Type B pancreatic cell (in vitro differentiated cells): ENCODE measurements at regions not wholly inside any gene's neighbourhood (a gene's known extent, or its start where the extent isn't known, plus 50 kb on each side); places are given as distances from the start of the nearest gene placed in this dataset.
A peak's percentile ranks its signal among the peaks of the same experiment; 100 is the strongest.

Source experiments
- DNase-seq: peaks from one replicate; pipeline ENCODE4 v3.0.0; 2021; ENCODE audit warnings: mixed read lengths; ENCODE audit not compliant: unreplicated experiment; ENCODE audit errors: extremely low spot score
- H3K27ac Mint-ChIP-seq: 2 replicates; pipeline ENCODE4 v1.8.0; 2021; ENCODE audit warnings: mild to moderate bottlenecking, mixed read lengths
- H3K27me3 Mint-ChIP-seq: 2 replicates; pipeline ENCODE4 v1.8.0; 2021; ENCODE audit warnings: mixed read lengths
- H3K36me3 Mint-ChIP-seq: 2 replicates; pipeline ENCODE4 v1.8.0; 2021; ENCODE audit warnings: mixed read lengths
- H3K4me1 Mint-ChIP-seq: one replicate; pipeline ENCODE4 v1.8.0; 2021; ENCODE audit warnings: mixed read lengths; ENCODE audit not compliant: unreplicated experiment
- H3K4me3 Mint-ChIP-seq: 2 replicates; pipeline ENCODE4 v1.8.0; 2021; ENCODE audit warnings: mild to moderate bottlenecking, mixed read lengths
- H3K9me3 Mint-ChIP-seq: 2 replicates; pipeline ENCODE4 v1.8.0; 2021; ENCODE audit warnings: mixed read lengths
- CTCF ChIP-seq: fragments of 200-600 bp; sonication (generic); conservative IDR thresholded peaks from 2 replicates; pipeline ENCODE4 v1.5.0; 2021; ENCODE audit warnings: antibody characterized with exemption, mild to moderate bottlenecking

GRCh38 chr13:104534847-104535246 lies 1468.6 kb upstream of the SLC10A2 start:
- peaks cover 4% of the 10 kb centered on the region for H3K27me3 Mint-ChIP-seq
- H3K36me3 Mint-ChIP-seq = no peaks in the 10 kb centered on the region
- no peaks in the 10 kb centered on the region for H3K4me1 Mint-ChIP-seq
- no peak overlapping the region for H3K4me3 Mint-ChIP-seq
- TF ChIP-seq CTCF = peak; percentile 40
- H3K9me3 Mint-ChIP-seq = no peaks in the 10 kb centered on the region
- DNase-seq = no peak
- no peak overlapping the region for H3K27ac Mint-ChIP-seq

GRCh38 chr13:104532132-104532531 lies 1465.9 kb upstream of the SLC10A2 start:
- Mint-ChIP-seq H3K27ac (no peak overlapping the region), H3K9me3 (no peaks in the 10 kb centered on the region), H3K36me3 (no peaks in the 10 kb centered on the region), H3K27me3 (peaks cover 4% of the 10 kb centered on the region), H3K4me3 (no peak overlapping the region), H3K4me1 (no peaks in the 10 kb centered on the region)
- DNase-seq = no peak
- TF ChIP-seq CTCF = no peak

GRCh38 chr13:104530741-104531140 lies 1464.5 kb upstream of the SLC10A2 start:
- H3K36me3 Mint-ChIP-seq = no peaks in the 10 kb centered on the region
- no peaks in the 10 kb centered on the region for H3K4me1 Mint-ChIP-seq
- no peaks in the 10 kb centered on the region for H3K9me3 Mint-ChIP-seq
- peaks cover 4% of the 10 kb centered on the region for H3K27me3 Mint-ChIP-seq
- H3K4me3 Mint-ChIP-seq = no peak overlapping the region
- no peak overlapping the region for H3K27ac Mint-ChIP-seq
- DNase-seq = no peak
- no peak for TF ChIP-seq CTCF

- no peaks in the 10 kb centered on the region for H3K36me3 Mint-ChIP-seq
- no peak overlapping the region for H3K4me3 Mint-ChIP-seq
- no peak for TF ChIP-seq CTCF
- H3K27me3 Mint-ChIP-seq = peaks cover 3% of the 10 kb centered on the region
- H3K27ac Mint-ChIP-seq = no peak overlapping the region
- peaks cover under 1% of the 10 kb centered on the region for H3K9me3 Mint-ChIP-seq
- DNase-seq = no peak
- no peaks in the 10 kb centered on the region for H3K4me1 Mint-ChIP-seq
Measured at GRCh38 chr13:104526561-104526960, 1460.3 kb upstream of the SLC10A2 start.

- Mint-ChIP-seq H3K36me3 (no peaks in the 10 kb centered on the region), H3K27me3 (no peaks in the 10 kb centered on the region)
- TF ChIP-seq CTCF = no peak
Measured at GRCh38 chr13:104525467-104525866, 1459.2 kb upstream of the SLC10A2 start.

More at GRCh38 chr13:104525467-104525866, 1459.2 kb upstream of the SLC10A2 start:
- H3K4me3 Mint-ChIP-seq = no peak overlapping the region
- DNase-seq = no peak
- H3K4me1 Mint-ChIP-seq = no peaks in the 10 kb centered on the region
- H3K27ac Mint-ChIP-seq = no peak overlapping the region
- H3K9me3 Mint-ChIP-seq = peaks cover 6% of the 10 kb centered on the region
